Endothelial cell (in vitro differentiated cells): ENCODE measurements at regions not wholly inside any gene's neighbourhood (a gene's known extent, or its start where the extent isn't known, plus 50 kb on each side); places are given as distances from the start of the nearest gene placed in this dataset.
"Not testable (repeated sequence)": the region's sequence is repeated elsewhere in the genome, so short reads cannot be mapped to it uniquely, and the experiment has no call there.

Experiments used
- DNase-seq: peaks from one replicate; pipeline ENCODE4 v3.0.0; 2021; ENCODE audit warnings: low spot score
- H3K27ac Mint-ChIP-seq: one replicate; pipeline ENCODE4 v1.8.0; 2021; ENCODE audit warnings: mixed read lengths, inconsistent platforms; ENCODE audit not compliant: unreplicated experiment
- H3K27me3 Mint-ChIP-seq: one replicate; pipeline ENCODE4 v1.8.0; 2021; ENCODE audit warnings: mild to moderate bottlenecking, moderate library complexity, mixed read lengths, inconsistent platforms; ENCODE audit not compliant: unreplicated experiment
- H3K36me3 Mint-ChIP-seq: one replicate; pipeline ENCODE4 v1.8.0; 2021; ENCODE audit warnings: mild to moderate bottlenecking, low read depth, mixed read lengths, inconsistent platforms; ENCODE audit not compliant: unreplicated experiment
- H3K4me1 Mint-ChIP-seq: one replicate; pipeline ENCODE4 v1.8.0; 2021; ENCODE audit warnings: mild to moderate bottlenecking, mixed read lengths, inconsistent platforms; ENCODE audit not compliant: unreplicated experiment
- H3K4me3 Mint-ChIP-seq: one replicate; pipeline ENCODE4 v1.8.0; 2021; ENCODE audit warnings: mild to moderate bottlenecking, mixed read lengths, inconsistent platforms; ENCODE audit not compliant: unreplicated experiment
- H3K9me3 Mint-ChIP-seq: one replicate; pipeline ENCODE4 v1.8.0; 2021; ENCODE audit warnings: mixed read lengths, inconsistent platforms; ENCODE audit not compliant: unreplicated experiment
- TF ChIP-seq, protein P1 (sequence below): fragments of 200-600 bp; sonication (generic); IDR thresholded peaks from one replicate; pipeline ENCODE4 v1.5.0; 2021; ENCODE audit warnings: antibody characterized with exemption; ENCODE audit not compliant: unreplicated experiment

DNA sequence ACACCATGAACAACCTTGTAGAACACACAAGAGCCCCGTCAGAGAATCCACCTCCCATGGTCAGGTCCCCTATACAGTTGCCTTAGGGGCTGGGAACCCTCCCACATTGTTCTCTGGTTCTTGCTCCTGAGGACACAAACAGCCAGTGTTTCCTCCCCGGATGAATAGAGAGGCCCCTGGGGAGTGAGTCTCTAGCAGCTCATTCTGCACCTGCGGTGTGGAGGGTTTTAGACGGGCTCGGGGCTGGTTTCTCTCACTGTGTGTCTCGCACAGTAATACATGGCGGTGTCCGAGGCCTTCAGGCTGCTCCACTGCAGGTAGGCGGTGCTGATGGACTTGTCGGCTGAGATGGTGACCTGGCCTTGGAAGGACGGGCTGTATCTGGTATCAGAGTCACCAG lies 1052.1 kb downstream of the TMEM121 start:
- Mint-ChIP-seq H3K27ac (no peak overlapping the region), H3K36me3 (peaks cover 6% of the 10 kb centered on the region), H3K9me3 (peaks cover 49% of the 10 kb centered on the region), H3K4me1 (no peaks in the 10 kb centered on the region), H3K4me3 (no peak overlapping the region), H3K27me3 (peaks cover 6% of the 10 kb centered on the region)
- DNase-seq = no peak
- TF ChIP-seq, protein P1, sequence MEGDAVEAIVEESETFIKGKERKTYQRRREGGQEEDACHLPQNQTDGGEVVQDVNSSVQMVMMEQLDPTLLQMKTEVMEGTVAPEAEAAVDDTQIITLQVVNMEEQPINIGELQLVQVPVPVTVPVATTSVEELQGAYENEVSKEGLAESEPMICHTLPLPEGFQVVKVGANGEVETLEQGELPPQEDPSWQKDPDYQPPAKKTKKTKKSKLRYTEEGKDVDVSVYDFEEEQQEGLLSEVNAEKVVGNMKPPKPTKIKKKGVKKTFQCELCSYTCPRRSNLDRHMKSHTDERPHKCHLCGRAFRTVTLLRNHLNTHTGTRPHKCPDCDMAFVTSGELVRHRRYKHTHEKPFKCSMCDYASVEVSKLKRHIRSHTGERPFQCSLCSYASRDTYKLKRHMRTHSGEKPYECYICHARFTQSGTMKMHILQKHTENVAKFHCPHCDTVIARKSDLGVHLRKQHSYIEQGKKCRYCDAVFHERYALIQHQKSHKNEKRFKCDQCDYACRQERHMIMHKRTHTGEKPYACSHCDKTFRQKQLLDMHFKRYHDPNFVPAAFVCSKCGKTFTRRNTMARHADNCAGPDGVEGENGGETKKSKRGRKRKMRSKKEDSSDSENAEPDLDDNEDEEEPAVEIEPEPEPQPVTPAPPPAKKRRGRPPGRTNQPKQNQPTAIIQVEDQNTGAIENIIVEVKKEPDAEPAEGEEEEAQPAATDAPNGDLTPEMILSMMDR = no peak

GRCh38 chr14:106579084-106579483 lies 1052.7 kb downstream of the TMEM121 start:
- no peaks in the 10 kb centered on the region for H3K4me1 Mint-ChIP-seq
- H3K4me3 Mint-ChIP-seq = no peak overlapping the region
- TF ChIP-seq, protein P1 = no peak
- no peak overlapping the region for H3K27ac Mint-ChIP-seq
- H3K27me3 Mint-ChIP-seq = peaks cover 6% of the 10 kb centered on the region
- peaks cover 6% of the 10 kb centered on the region for H3K36me3 Mint-ChIP-seq
- DNase-seq = no peak
- peaks cover 52% of the 10 kb centered on the region for H3K9me3 Mint-ChIP-seq

DNA sequence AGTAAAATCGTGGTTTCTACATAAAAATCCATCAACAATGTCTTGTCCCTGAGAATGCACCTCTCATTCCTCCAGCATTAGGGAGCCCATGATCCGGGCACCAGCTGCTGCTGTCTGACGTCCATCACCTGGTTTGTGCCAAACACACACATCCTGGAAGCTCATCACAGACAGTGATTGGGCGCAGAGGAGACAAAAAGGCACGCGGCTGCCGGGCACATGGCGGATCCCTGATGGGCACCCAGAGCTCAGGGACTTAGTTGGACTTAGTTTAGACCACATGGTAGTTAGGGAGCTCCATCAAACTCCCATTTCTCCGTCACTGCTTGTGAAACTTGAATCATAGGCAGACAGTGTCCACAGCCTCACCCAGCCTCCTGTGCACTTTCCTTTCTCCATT lies 1059.3 kb downstream of the TMEM121 start:
- Mint-ChIP-seq H3K4me3 (no peak overlapping the region), H3K36me3 (peaks cover 21% of the 10 kb centered on the region), H3K27ac (no peak overlapping the region), H3K27me3 (no peaks in the 10 kb centered on the region), H3K9me3 (peaks cover 50% of the 10 kb centered on the region), H3K4me1 (no peaks in the 10 kb centered on the region)
- DNase-seq = no peak
- TF ChIP-seq, protein P1 = no peak

DNA sequence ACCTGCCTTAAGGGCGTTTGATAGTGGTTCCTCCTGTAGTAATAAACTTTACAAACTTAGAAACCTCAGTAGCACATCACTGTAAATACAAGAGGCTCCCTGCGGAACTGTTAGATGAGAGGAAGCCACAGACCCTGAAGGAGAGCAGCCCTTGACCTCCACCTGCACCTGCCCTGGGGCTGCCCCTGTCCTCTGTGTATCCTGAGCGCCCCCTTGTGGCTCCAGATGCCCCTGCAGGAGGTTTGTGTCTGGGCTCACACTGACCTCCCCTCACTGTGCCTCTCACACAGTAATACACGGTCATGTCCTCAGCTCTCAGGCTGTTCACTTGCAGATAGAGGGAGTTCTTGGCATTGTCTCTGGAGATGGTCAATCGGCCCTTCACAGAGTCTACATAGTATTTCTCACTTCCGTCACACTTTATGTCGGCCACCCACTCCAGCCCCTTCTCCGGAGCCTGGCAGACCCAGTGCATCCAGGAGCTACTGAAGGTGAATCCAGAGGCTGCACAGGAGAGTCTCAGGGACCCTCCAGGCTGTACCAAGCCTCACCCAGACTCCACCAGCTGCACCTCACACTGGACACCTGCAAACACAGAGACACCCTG lies 1059.8 kb downstream of the TMEM121 start:
- Mint-ChIP-seq H3K9me3 (peaks cover 54% of the 10 kb centered on the region), H3K27me3 (peaks cover 2% of the 10 kb centered on the region), H3K4me1 (no peaks in the 10 kb centered on the region), H3K4me3 (no peak overlapping the region), H3K27ac (no peak overlapping the region), H3K36me3 (peaks cover 24% of the 10 kb centered on the region)
- TF ChIP-seq, protein P1 = no peak
- DNase-seq = no peak

DNA sequence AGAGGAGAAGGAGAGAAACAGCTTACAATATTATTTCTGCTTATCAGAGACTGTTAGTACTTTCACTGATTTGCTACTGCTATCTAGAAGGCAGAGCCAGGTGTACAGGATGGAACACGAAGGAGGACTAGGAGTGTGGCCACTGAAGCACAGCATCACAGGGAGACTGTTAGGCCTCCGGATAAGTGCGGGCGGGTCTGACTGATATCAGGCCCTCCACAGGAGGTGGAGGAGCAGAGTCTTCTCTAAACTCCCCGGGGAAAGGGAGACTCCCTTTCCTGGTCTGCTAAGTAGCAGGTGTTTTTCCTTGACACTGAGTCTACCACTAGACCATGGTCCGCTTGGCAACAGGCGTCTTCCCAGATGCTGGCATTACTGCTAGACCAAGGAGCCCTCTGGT lies 1065.2 kb downstream of the TMEM121 start:
- not testable (repeated sequence) for DNase-seq, H3K27me3 Mint-ChIP-seq, H3K27ac Mint-ChIP-seq, H3K4me3 Mint-ChIP-seq, H3K4me1 Mint-ChIP-seq
- Mint-ChIP-seq H3K9me3 (peaks cover 29% of the 10 kb centered on the region), H3K36me3 (peaks cover 21% of the 10 kb centered on the region)

- H3K4me3 Mint-ChIP-seq, DNase-seq, H3K27ac Mint-ChIP-seq, H3K4me1 Mint-ChIP-seq, H3K27me3 Mint-ChIP-seq: not testable (repeated sequence)
- peaks cover 18% of the 10 kb centered on the region for H3K36me3 Mint-ChIP-seq
- H3K9me3 Mint-ChIP-seq = peaks cover 26% of the 10 kb centered on the region
Observed at GRCh38 chr14:106592115-106592852, 1065.9 kb downstream of the TMEM121 start.
